Adrenal gland (tissue), 9 donors: ENCODE measurements at regions not wholly inside any gene's neighbourhood (a gene's known extent, or its start where the extent isn't known, plus 50 kb on each side); places are given as distances from the start of the nearest gene placed in this dataset.

Source experiments
- DNase-seq, 7 donors: peaks; one replicate each; pipeline ENCODE4 v3.0.0-alpha.2; 2019 to 2020
- H3K27ac ChIP-seq, 5 donors: fragments of 200-600 bp; sonication (generic) in 4 of 5; 1 replicate in 3 of 5; 2 replicates in 2 of 5; pipeline versions ENCODE4 v1.5.1 to v1.8.0; 2016 to 2020; ENCODE audit warnings: mild to moderate bottlenecking in 1 of 5
- H3K27me3 ChIP-seq: fragments of 200-600 bp; 2 replicates; pipeline ENCODE4 v1.8.0; 2021
- H3K36me3 ChIP-seq, 2 donors: fragments of 200-600 bp; replicated peaks in 1 of 2; 1 replicate in 1 of 2; 2 replicates in 1 of 2; pipeline versions ENCODE4 v1.5.1 to v1.8.0; 2018 to 2022
- H3K4me1 ChIP-seq, 2 donors: fragments of 200-600 bp; replicated peaks in 1 of 2; 1 replicate in 1 of 2; 2 replicates in 1 of 2; pipeline versions ENCODE4 v1.5.1 to v1.8.0; 2018 to 2021
- H3K4me3 ChIP-seq, 4 donors: fragments of 200-600 bp; sonication (generic) in 3 of 4; one replicate each; pipeline ENCODE4 v1.5.1; 2016 to 2018
- H3K9me3 ChIP-seq, 3 donors: fragments of 200-600 bp; sonication (generic) in 1 of 3; replicated peaks in 1 of 3; 1 replicate in 2 of 3; 2 replicates in 1 of 3; pipeline versions ENCODE4 v1.5.1 to v1.8.0; 2016 to 2021
- POLR2A ChIP-seq, 2 donors: fragments of 450-650 bp; IDR thresholded peaks; one replicate each; pipeline ENCODE4 v1.6.1; 2017; ENCODE audit warnings: antibody characterized with exemption in 2 of 2, mild to moderate bottlenecking in 2 of 2, moderate library complexity in 1 of 2
- WGBS, 4 donors: extraction: QIAGEN DNeasy Blood & Tissue Kit in 2 of 4; methylation state at CpG; one replicate each; pipeline versions ENCODE4 v1.1.5 to v1.1.7; 2013 to 2017; 5-methylcytosine and 5-hydroxymethylcytosine counted together
- intact Hi-C, 2 donors: fragments of 100-400 bp; cut with DNase I; formaldehyde crosslinking; loops; one replicate each; pipeline versions ENCODE4 v1.14.1 to v1.15.0; 2022 to 2023
- TF ChIP-seq, protein P1 (sequence below), 6 experiments: fragments of 450-650 bp in 4 of 6; fragments of 200-600 bp in 2 of 6; sonication (generic) in 1 of 6; IDR thresholded peaks; 1 replicate in 5 of 6; 2 replicates in 1 of 6; pipeline versions ENCODE4 v1.5.1 to v1.8.0; 2016 to 2021; ENCODE audit warnings: antibody characterized with exemption in 6 of 6, mild to moderate bottlenecking in 2 of 6, moderate library complexity in 1 of 6
- donor health status: healthy with polysubstance abuse.
- donor health status: Bipolar disorder and iron deficiency.
- donor health status: DM: yes; HTN: yes; CAD: no.
- donor health status: DM: no; HTN: no; CAD: no.
- donor health status: DM: no; HTN: no; CAD: no.

DNA sequence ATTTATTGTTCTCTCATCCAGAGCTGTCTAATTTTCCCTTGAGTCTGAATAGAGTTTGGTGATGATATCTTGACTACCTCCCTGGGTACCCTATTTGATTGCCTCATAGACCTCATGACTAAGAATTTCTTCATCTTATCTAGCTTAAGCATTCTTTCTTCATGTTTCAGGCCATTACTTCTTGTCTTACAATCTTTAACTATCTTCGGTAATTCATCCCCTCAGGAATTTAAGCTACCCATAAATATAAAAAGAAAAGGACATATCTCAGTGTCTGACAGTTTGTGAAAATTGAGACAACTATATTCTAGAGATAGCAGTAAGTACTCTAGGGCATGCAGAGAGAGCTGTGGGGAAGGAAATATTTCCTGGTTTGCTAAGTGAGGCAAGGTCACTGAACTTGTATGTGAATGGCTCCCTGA, 466.1 kb upstream of the GRID2 start:
- DNase-seq, result no peak
- Histone ChIP-seq H3K4me1 (no peaks in the 10 kb centered on the region), H3K4me3 (no peak overlapping the region), H3K27ac (no peak overlapping the region), H3K36me3 (no peaks in the 10 kb centered on the region), H3K9me3 (no peaks in the 10 kb centered on the region), H3K27me3 (no peaks in the 10 kb centered on the region)
- 36 to 57% (median 44%) methylated on average over 1 of the region's 1 CpG for WGBS, 4 donors
- TF ChIP-seq, protein P1, sequence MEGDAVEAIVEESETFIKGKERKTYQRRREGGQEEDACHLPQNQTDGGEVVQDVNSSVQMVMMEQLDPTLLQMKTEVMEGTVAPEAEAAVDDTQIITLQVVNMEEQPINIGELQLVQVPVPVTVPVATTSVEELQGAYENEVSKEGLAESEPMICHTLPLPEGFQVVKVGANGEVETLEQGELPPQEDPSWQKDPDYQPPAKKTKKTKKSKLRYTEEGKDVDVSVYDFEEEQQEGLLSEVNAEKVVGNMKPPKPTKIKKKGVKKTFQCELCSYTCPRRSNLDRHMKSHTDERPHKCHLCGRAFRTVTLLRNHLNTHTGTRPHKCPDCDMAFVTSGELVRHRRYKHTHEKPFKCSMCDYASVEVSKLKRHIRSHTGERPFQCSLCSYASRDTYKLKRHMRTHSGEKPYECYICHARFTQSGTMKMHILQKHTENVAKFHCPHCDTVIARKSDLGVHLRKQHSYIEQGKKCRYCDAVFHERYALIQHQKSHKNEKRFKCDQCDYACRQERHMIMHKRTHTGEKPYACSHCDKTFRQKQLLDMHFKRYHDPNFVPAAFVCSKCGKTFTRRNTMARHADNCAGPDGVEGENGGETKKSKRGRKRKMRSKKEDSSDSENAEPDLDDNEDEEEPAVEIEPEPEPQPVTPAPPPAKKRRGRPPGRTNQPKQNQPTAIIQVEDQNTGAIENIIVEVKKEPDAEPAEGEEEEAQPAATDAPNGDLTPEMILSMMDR (IDR thresholded peaks at IDR 0.05), result no peak
- TF ChIP-seq POLR2A (IDR thresholded peaks at IDR 0.05), result no peak
- intact Hi-C loops, result no loop called here

DNA sequence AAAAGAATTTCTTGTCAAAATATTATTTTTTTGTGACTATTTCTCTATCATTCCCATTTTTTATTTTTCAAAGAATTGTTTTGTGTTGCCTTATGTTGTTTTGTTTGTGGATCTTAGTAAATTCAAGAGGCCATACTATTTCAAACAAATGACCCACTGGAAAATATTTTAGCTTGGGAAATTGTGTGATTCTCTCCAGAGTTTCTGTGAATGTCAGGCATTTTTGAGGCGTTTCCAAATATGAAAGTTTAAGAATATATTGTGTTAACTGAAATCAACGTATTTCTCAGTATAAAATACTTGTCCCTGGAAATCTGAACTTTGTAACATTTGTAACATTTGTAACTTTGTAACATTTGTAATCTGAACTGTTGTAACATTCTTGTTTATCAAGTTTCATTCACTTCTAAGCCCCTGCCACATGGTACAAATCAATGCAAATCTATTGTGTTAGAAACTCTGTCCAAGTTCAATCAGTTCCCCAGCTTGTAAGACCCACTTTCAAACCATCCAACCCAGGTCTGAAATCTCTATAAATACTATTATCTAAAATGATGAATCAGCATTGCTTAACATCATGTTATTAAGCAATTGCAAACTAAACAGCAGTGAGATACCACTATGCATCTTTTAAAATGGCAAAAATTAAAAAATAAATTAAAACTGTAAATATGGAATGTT, 465.4 kb upstream of the GRID2 start:
- intact Hi-C loops, result no loop called here
- no peaks in the 10 kb centered on the region for H3K9me3 ChIP-seq
- DNase-seq, result no peak
- H3K4me3 ChIP-seq, result no peak overlapping the region
- H3K27ac ChIP-seq, result no peak overlapping the region
- 54 to 61% (median 60%) methylated on average over 2 of the region's 2 CpGs for WGBS, 4 donors
- no peaks in the 10 kb centered on the region for H3K4me1 ChIP-seq
- no peak for TF ChIP-seq POLR2A (IDR thresholded peaks at IDR 0.05)
- TF ChIP-seq, protein P1 (IDR thresholded peaks at IDR 0.05), result no peak
- H3K36me3 ChIP-seq, result no peaks in the 10 kb centered on the region
- no peaks in the 10 kb centered on the region for H3K27me3 ChIP-seq

DNA sequence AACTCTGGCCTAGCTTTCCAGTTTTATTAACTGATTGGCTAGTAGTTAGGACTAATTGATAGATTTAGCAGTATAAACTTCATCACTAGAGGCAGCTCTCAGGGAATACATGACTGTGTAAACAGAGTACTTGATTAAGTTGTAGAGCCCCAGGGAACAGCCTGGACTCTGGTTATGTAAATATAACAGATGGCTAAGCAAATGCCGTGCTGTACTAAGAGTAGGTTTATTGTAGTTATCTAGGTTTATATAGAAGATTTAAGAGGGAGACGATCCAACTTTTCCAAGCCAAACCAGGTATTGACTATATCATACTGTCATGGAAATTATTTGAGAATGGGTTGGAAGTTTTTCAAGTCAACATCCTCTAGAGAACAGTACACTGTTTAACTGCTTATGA, 463.4 kb upstream of the GRID2 start:
- Histone ChIP-seq H3K27ac (no peak overlapping the region), H3K27me3 (no peaks in the 10 kb centered on the region), H3K4me3 (no peak overlapping the region), H3K36me3 (no peaks in the 10 kb centered on the region), H3K4me1 (no peaks in the 10 kb centered on the region), H3K9me3 (no peaks in the 10 kb centered on the region)
- DNase-seq, result no peak
- intact Hi-C loops, result no loop called here
- WGBS, 4 donors, result 48 to 69% (median 60%) methylated on average over 2 of the region's 2 CpGs
- TF ChIP-seq, protein P1 (IDR thresholded peaks at IDR 0.05), result no peak
- no peak for TF ChIP-seq POLR2A (IDR thresholded peaks at IDR 0.05)

DNA sequence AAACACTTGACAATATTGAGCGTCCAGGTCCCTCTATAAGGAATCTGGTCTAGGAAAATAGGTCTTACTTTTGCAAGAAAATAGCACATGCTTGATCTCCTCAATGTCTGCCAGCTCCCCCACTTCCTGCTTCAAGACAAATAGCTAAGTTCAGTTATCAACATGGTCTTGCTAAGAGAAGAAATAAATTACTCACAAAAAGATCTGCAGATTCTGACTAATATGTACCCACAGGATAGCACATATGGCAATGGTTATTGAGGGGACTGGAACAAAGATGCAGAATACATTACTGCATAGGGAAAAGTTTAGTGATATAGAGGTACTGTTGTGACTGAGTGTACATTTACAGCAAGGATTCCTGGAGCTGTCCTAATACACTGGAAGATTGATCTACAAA, 457.5 kb upstream of the GRID2 start:
- no peaks in the 10 kb centered on the region for H3K9me3 ChIP-seq
- intact Hi-C loops, result no loop called here
- H3K27me3 ChIP-seq, result no peaks in the 10 kb centered on the region
- no peaks in the 10 kb centered on the region for H3K4me1 ChIP-seq
- H3K36me3 ChIP-seq, result no peaks in the 10 kb centered on the region
- WGBS, 4 donors, result 50 to 70% (median 62%) methylated on average over 1 of the region's 1 CpG
- TF ChIP-seq POLR2A (IDR thresholded peaks at IDR 0.05), result no peak
- TF ChIP-seq, protein P1 (IDR thresholded peaks at IDR 0.05), result no peak
- H3K4me3 ChIP-seq, result no peak overlapping the region
- no peak for DNase-seq
- no peak overlapping the region for H3K27ac ChIP-seq
